Activated B cell treated with CpG ODN at 0.5 μM for 24 hours (primary cell): ENCODE measurements at regions not wholly inside any gene's neighbourhood (a gene's known extent, or its start where the extent isn't known, plus 50 kb on each side); places are given as distances from the start of the nearest gene placed in this dataset.

Source experiments
- ATAC-seq: fragments of 200-7000 bp; cut with Tn5 transposase; one replicate; pipeline ENCODE4 v1.10.0; 2021; ENCODE audit warnings: low read depth, mild to moderate bottlenecking, moderate library complexity
- CTCF ChIA-PET: fragments of 350-600 bp; sonication (Branson Sonifier 250); formaldehyde crosslinking; loops from one replicate; lab custom pipeline; 2021; ENCODE audit warnings: antibody characterized with exemption; lab: Charles Lee
- POLR2A ChIA-PET: fragments of 350-600 bp; sonication (Branson Sonifier 250); formaldehyde crosslinking; loops from one replicate; lab custom pipeline; 2021; ENCODE audit warnings: antibody characterized with exemption; lab: Charles Lee
- DNase-seq: peaks from one replicate; pipeline ENCODE4 v3.0.0; 2022
- H3K27ac Mint-ChIP-seq: one replicate; pipeline ENCODE4 v1.8.0; 2020; ENCODE audit warnings: mixed read lengths
- H3K27me3 Mint-ChIP-seq: one replicate; pipeline ENCODE4 v1.8.0; 2021; ENCODE audit warnings: mixed read lengths
- H3K36me3 Mint-ChIP-seq: one replicate; pipeline ENCODE4 v1.8.0; 2021; ENCODE audit warnings: low read depth, mixed read lengths
- H3K4me1 Mint-ChIP-seq: one replicate; pipeline ENCODE4 v1.8.0; 2021; ENCODE audit warnings: mixed read lengths
- H3K4me3 Mint-ChIP-seq: one replicate; pipeline ENCODE4 v1.8.0; 2020; ENCODE audit warnings: mild to moderate bottlenecking, mixed read lengths
- H3K9me3 Mint-ChIP-seq: one replicate; pipeline ENCODE4 v1.8.0; 2020; ENCODE audit warnings: mixed read lengths
- CTCF ChIP-seq: fragments of 200-600 bp; IDR thresholded peaks from one replicate; pipeline ENCODE4 v1.8.0; 2022; ENCODE audit warnings: antibody characterized with exemption, mild to moderate bottlenecking
- intact Hi-C: fragments of 100-400 bp; cut with micrococcal nuclease; formaldehyde crosslinking; loops from one replicate; pipeline ENCODE4 v1.15.1; 2024

- no peaks in the 10 kb centered on the region for H3K4me1 Mint-ChIP-seq
- H3K4me3 Mint-ChIP-seq: no peak overlapping the region
- H3K9me3 Mint-ChIP-seq: no peaks in the 10 kb centered on the region
- TF ChIP-seq CTCF: no peak
- H3K36me3 Mint-ChIP-seq: no peaks in the 10 kb centered on the region
- ChIA-PET CTCF (no interaction called here), POLR2A (no interaction called here)
- ATAC-seq: no peak
- intact Hi-C loops: no loop called here
- H3K27ac Mint-ChIP-seq: no peak overlapping the region
- H3K27me3 Mint-ChIP-seq: peaks cover 2% of the 10 kb centered on the region
- DNase-seq: no peak
These were observed 664.2 kb downstream of the PTPRC start for GRCh38 chr1:199303035-199303434.

- ATAC-seq (no peak), DNase-seq (no peak)
- Mint-ChIP-seq H3K36me3 (no peaks in the 10 kb centered on the region), H3K27ac (no peak overlapping the region), H3K4me3 (no peak overlapping the region), H3K27me3 (no peaks in the 10 kb centered on the region), H3K9me3 (no peaks in the 10 kb centered on the region), H3K4me1 (peaks cover 2% of the 10 kb centered on the region)
- CTCF ChIA-PET: no interaction called here
- intact Hi-C loops: no loop called here
- POLR2A ChIA-PET: no interaction called here
- TF ChIP-seq CTCF: no peak
These were observed 666.2 kb downstream of the PTPRC start for GRCh38 chr1:199305053-199305452.

- POLR2A ChIA-PET: no interaction called here
- ATAC-seq (no peak), DNase-seq (no peak)
- CTCF ChIA-PET: interaction anchor here (1.2 kb wide), 1 partner anchor 15 kb away, joined by 3 read pairs; no protein-coding TSS in a partner anchor
- no peaks in the 10 kb centered on the region for H3K27me3 Mint-ChIP-seq
- H3K9me3 Mint-ChIP-seq: no peaks in the 10 kb centered on the region
- peaks cover 27% of the 10 kb centered on the region for H3K4me1 Mint-ChIP-seq
- no peak for TF ChIP-seq CTCF
- no peak overlapping the region for H3K4me3 Mint-ChIP-seq
- H3K27ac Mint-ChIP-seq: no peak overlapping the region
- no peaks in the 10 kb centered on the region for H3K36me3 Mint-ChIP-seq
- intact Hi-C loops: no loop called here
These were observed 668.8 kb downstream of the PTPRC start for GRCh38 chr1:199307496-199308264.

GRCh38 chr1:199308349-199308846, 669.6 kb downstream of the PTPRC start:
- intact Hi-C loops: no loop called here
- Mint-ChIP-seq H3K4me1 (peaks cover 34% of the 10 kb centered on the region), H3K4me3 (no peak overlapping the region), H3K27me3 (no peaks in the 10 kb centered on the region), H3K36me3 (no peaks in the 10 kb centered on the region), H3K9me3 (no peaks in the 10 kb centered on the region), H3K27ac (no peak overlapping the region)
- ChIA-PET POLR2A (no interaction called here), CTCF (interaction anchor here (0.6 to 1.2 kb wide), 2 partner anchors 14 to 149 kb away, joined by 3 read pairs; no protein-coding TSS in a partner anchor)
- no peak for TF ChIP-seq CTCF
- ATAC-seq (no peak), DNase-seq (no peak)

- intact Hi-C loops: no loop called here
- ChIA-PET POLR2A (no interaction called here), CTCF (no interaction called here)
- Mint-ChIP-seq H3K9me3 (no peaks in the 10 kb centered on the region), H3K27me3 (no peaks in the 10 kb centered on the region), H3K27ac (no peak overlapping the region), H3K4me3 (no peak overlapping the region), H3K4me1 (peaks cover 40% of the 10 kb centered on the region), H3K36me3 (no peaks in the 10 kb centered on the region)
- no peak for ATAC-seq
- no peak for DNase-seq
- TF ChIP-seq CTCF: no peak
These were observed 671.9 kb downstream of the PTPRC start for GRCh38 chr1:199310708-199311107.
